Cardiac muscle cell (in vitro differentiated cells and primary cell): ENCODE measurements at regions not wholly inside any gene's neighbourhood (a gene's known extent, or its start where the extent isn't known, plus 50 kb on each side); places are given as distances from the start of the nearest gene placed in this dataset.
A peak's percentile ranks its signal among the peaks of the same experiment; 100 is the strongest.

ENCODE experiments used
- DNase-seq, 2 donors: peaks; one replicate each; pipeline versions ENCODE4 v3.0.0 to v3.0.0-alpha.2; 2010 to 2017; ENCODE audit warnings: low read depth in 1 of 2, low spot score in 1 of 2
- H3K27ac ChIP-seq: fragments of 200-600 bp; sonication (generic); 2 replicates; pipeline ENCODE4 v1.5.1; 2016
- H3K27me3 ChIP-seq: fragments of 200-600 bp; sonication (generic); 2 replicates; pipeline ENCODE4 v1.6.0; 2016; ENCODE audit warnings: control low read depth
- H3K36me3 ChIP-seq: fragments of 200-600 bp; sonication (generic); 2 replicates; pipeline ENCODE4 v1.5.1; 2016; ENCODE audit warnings: control low read depth
- H3K4me1 ChIP-seq: fragments of 200-600 bp; sonication (generic); 2 replicates; pipeline ENCODE4 v1.8.1; 2017; ENCODE audit warnings: low read depth, mild to moderate bottlenecking, mixed run types
- H3K4me3 ChIP-seq: fragments of 200-600 bp; sonication (generic); 2 replicates; pipeline ENCODE4 v1.5.1; 2016; ENCODE audit warnings: mild to moderate bottlenecking
- H3K9me3 ChIP-seq: fragments of 200-600 bp; sonication (generic); 2 replicates; pipeline ENCODE4 v1.5.1; 2017; ENCODE audit warnings: low read depth, mild to moderate bottlenecking, control low read depth
- CTCF ChIP-seq: IDR thresholded peaks from 2 replicates; pipeline ENCODE4 v1.5.1; 2012; ENCODE audit warnings: low read depth, mild to moderate bottlenecking, low read length

GRCh38 chr3:70806556-70806955, 494.1 kb upstream of the MDFIC2 start:
- Histone ChIP-seq H3K27ac (no peak overlapping the region), H3K9me3 (no peaks in the 10 kb centered on the region), H3K4me3 (no peak overlapping the region), H3K4me1 (no peaks in the 10 kb centered on the region), H3K36me3 (no peaks in the 10 kb centered on the region), H3K27me3 (no peaks in the 10 kb centered on the region)
- TF ChIP-seq CTCF: no peak
- DNase-seq: peak in 1 of 2 donors; percentile 2

GRCh38 chr3:70806021-70806420, 493.6 kb upstream of the MDFIC2 start:
- no peak for DNase-seq
- Histone ChIP-seq H3K27me3 (no peaks in the 10 kb centered on the region), H3K4me1 (no peaks in the 10 kb centered on the region), H3K36me3 (no peaks in the 10 kb centered on the region), H3K4me3 (no peak overlapping the region), H3K9me3 (no peaks in the 10 kb centered on the region), H3K27ac (no peak overlapping the region)
- TF ChIP-seq CTCF: no peak

GRCh38 chr3:70805061-70805889, 492.8 kb upstream of the MDFIC2 start:
- no peaks in the 10 kb centered on the region for H3K4me1 ChIP-seq
- H3K36me3 ChIP-seq: no peaks in the 10 kb centered on the region
- DNase-seq: peak in 1 of 2 donors; percentile 54
- no peaks in the 10 kb centered on the region for H3K9me3 ChIP-seq
- H3K4me3 ChIP-seq: no peak overlapping the region
- TF ChIP-seq CTCF: peak; percentile 4
- no peaks in the 10 kb centered on the region for H3K27me3 ChIP-seq
- no peak overlapping the region for H3K27ac ChIP-seq

GRCh38 chr3:70803891-70804290, 491.5 kb upstream of the MDFIC2 start:
- Histone ChIP-seq H3K27me3 (no peaks in the 10 kb centered on the region), H3K36me3 (no peaks in the 10 kb centered on the region), H3K4me1 (no peaks in the 10 kb centered on the region), H3K27ac (no peak overlapping the region), H3K9me3 (no peaks in the 10 kb centered on the region), H3K4me3 (no peak overlapping the region)
- no peak for DNase-seq
- no peak for TF ChIP-seq CTCF

- Histone ChIP-seq H3K9me3 (no peaks in the 10 kb centered on the region), H3K4me3 (no peak overlapping the region), H3K27me3 (no peaks in the 10 kb centered on the region), H3K36me3 (no peaks in the 10 kb centered on the region), H3K27ac (no peak overlapping the region), H3K4me1 (no peaks in the 10 kb centered on the region)
- no peak for DNase-seq
- TF ChIP-seq CTCF: no peak
Observed at GRCh38 chr3:70803319-70803718, 490.9 kb upstream of the MDFIC2 start.
